Right lobe of liver (tissue), 6 donors: ENCODE measurements at regions not wholly inside any gene's neighbourhood (a gene's known extent, or its start where the extent isn't known, plus 50 kb on each side); places are given as distances from the start of the nearest gene placed in this dataset.
"Not testable (repeated sequence)": the region's sequence is repeated elsewhere in the genome, so short reads cannot be mapped to it uniquely, and the experiment has no call there.

ENCODE experiments used
- ATAC-seq, 4 donors: fragments of 200-7000 bp; cut with Tn5 transposase; one replicate each; pipeline ENCODE4 v1.9.1; 2020; ENCODE audit warnings: mild to moderate bottlenecking in 4 of 4, moderate library complexity in 4 of 4
- DNase-seq, 3 donors: peaks; one replicate each; pipeline ENCODE4 v3.0.0-alpha.2; 2020
- H3K27ac ChIP-seq, 3 donors: fragments of 200-600 bp; one replicate each; pipeline ENCODE4 v1.8.0; 2022
- H3K27me3 ChIP-seq, 2 donors: fragments of 200-600 bp; one replicate each; pipeline ENCODE4 v1.8.0; 2022
- H3K36me3 ChIP-seq, 4 donors: fragments of 200-600 bp; sonication (generic) in 1 of 4; one replicate each; pipeline versions ENCODE4 v1.5.1 to v1.8.0; 2017 to 2022; ENCODE audit warnings: control low read depth in 1 of 4
- H3K4me1 ChIP-seq, 4 donors: fragments of 200-600 bp; sonication (generic) in 1 of 4; one replicate each; pipeline versions ENCODE4 v1.5.1 to v1.8.0; 2017 to 2022; ENCODE audit warnings: control low read depth in 1 of 4
- H3K4me3 ChIP-seq, 3 donors: fragments of 200-600 bp; one replicate each; pipeline ENCODE4 v1.8.0; 2022
- H3K9me3 ChIP-seq, 4 donors: fragments of 200-600 bp; sonication (generic) in 1 of 4; one replicate each; pipeline versions ENCODE4 v1.5.1 to v1.8.0; 2017 to 2022; ENCODE audit warnings: control low read depth in 1 of 4
- POLR2A ChIP-seq: fragments of 450-650 bp; IDR thresholded peaks from one replicate; pipeline ENCODE4 v1.6.1; 2017; ENCODE audit warnings: antibody characterized with exemption, mild to moderate bottlenecking
- WGBS: methylation state at CpG from one replicate; pipeline ENCODE4 v1.1.6; 2018; ENCODE audit warnings: low coverage, low lambda C conversion rate; ENCODE audit not compliant: insufficient coverage; ENCODE audit errors: missing lambda C conversion rate; 5-methylcytosine and 5-hydroxymethylcytosine counted together
- intact Hi-C, 2 donors: fragments of 100-400 bp; cut with DNase I; formaldehyde crosslinking; loops; one replicate each; pipeline versions ENCODE4 v1.11.2 to v1.14.1; 2022
- TF ChIP-seq, protein P1 (sequence below), 4 donors: fragments of 200-600 bp in 3 of 4; fragments of 450-650 bp in 1 of 4; IDR thresholded peaks; one replicate each; pipeline versions ENCODE4 v1.5.1 to v1.8.0; 2016 to 2022; ENCODE audit warnings: antibody characterized with exemption in 4 of 4, mild to moderate bottlenecking in 2 of 4
- donor health status: DM: no; HTN: yes; CAD: no.
- donor health status: DM: no; HTN: no; CAD: no.
- donor health status: DM: no; HTN: no; CAD: no.
- donor health status: DM: no; HTN: yes; CAD: no.
- donor health status: DM: no; HTN: yes; CAD: no.

DNA sequence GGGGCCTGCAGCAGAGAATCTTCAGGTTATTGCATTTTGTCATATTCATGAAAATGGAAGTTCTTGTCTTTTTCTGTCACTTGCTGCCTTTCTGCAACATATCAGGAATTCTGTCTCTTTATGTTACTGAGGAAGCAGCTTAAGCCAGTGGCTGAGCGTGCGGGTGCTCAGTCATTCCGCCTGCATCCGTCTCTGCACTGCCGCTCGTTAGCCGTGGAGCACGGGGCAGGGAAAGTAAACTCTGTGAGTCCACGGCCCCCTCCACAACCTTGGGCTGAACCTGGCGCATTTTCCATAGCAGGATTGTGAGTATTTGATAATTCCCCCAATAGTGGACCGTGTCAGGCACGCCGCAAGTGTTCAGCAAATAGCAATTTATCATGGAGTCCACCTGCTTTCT lies 1007.7 kb downstream of the BRD1 start:
- Histone ChIP-seq H3K4me3 (no peak overlapping the region), H3K27me3 (no peaks in the 10 kb centered on the region), H3K4me1 (no peaks in the 10 kb centered on the region), H3K36me3 (no peaks in the 10 kb centered on the region), H3K9me3 (no peaks in the 10 kb centered on the region), H3K27ac (no peak overlapping the region)
- ATAC-seq (no peak), DNase-seq (peak in 1 of 3 donors; percentile 27)
- WGBS, result 48% methylated on average over 13 of the region's 13 CpGs
- TF ChIP-seq, protein P1, sequence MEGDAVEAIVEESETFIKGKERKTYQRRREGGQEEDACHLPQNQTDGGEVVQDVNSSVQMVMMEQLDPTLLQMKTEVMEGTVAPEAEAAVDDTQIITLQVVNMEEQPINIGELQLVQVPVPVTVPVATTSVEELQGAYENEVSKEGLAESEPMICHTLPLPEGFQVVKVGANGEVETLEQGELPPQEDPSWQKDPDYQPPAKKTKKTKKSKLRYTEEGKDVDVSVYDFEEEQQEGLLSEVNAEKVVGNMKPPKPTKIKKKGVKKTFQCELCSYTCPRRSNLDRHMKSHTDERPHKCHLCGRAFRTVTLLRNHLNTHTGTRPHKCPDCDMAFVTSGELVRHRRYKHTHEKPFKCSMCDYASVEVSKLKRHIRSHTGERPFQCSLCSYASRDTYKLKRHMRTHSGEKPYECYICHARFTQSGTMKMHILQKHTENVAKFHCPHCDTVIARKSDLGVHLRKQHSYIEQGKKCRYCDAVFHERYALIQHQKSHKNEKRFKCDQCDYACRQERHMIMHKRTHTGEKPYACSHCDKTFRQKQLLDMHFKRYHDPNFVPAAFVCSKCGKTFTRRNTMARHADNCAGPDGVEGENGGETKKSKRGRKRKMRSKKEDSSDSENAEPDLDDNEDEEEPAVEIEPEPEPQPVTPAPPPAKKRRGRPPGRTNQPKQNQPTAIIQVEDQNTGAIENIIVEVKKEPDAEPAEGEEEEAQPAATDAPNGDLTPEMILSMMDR (IDR thresholded peaks at IDR 0.05), result no peak
- no peak for TF ChIP-seq POLR2A
- intact Hi-C loops, result no loop called here

DNA sequence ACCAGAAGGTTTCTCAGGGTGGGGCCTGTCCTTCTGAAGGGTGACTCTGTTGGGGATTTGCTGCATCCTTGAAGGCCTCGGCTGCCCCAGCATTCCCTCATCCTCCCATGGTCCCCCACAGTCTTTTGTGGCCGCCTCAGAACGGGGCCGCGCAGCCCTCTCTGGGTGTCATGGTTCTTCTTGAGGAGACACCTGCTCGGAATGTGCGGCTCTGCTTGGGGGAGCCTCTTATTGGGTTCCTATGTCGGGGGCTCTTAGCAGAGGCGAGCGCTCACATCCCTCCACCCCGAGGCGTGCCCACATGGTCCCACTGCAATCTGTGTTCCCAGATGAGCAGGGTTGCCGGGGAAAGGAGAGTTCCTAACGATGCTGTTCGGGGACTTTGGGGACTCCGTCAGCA lies 1008.4 kb downstream of the BRD1 start:
- Histone ChIP-seq H3K27me3 (no peaks in the 10 kb centered on the region), H3K27ac (no peak overlapping the region), H3K4me3 (no peak overlapping the region), H3K36me3 (no peaks in the 10 kb centered on the region), H3K9me3 (no peaks in the 10 kb centered on the region), H3K4me1 (no peaks in the 10 kb centered on the region)
- peak in 1 of 3 donors; percentile 26 for DNase-seq
- TF ChIP-seq, protein P1 (IDR thresholded peaks at IDR 0.05), result no peak
- TF ChIP-seq POLR2A, result no peak
- 79% methylated on average over 9 of the region's 16 CpGs for WGBS
- intact Hi-C loops, result no loop called here
- ATAC-seq, result no peak

DNA sequence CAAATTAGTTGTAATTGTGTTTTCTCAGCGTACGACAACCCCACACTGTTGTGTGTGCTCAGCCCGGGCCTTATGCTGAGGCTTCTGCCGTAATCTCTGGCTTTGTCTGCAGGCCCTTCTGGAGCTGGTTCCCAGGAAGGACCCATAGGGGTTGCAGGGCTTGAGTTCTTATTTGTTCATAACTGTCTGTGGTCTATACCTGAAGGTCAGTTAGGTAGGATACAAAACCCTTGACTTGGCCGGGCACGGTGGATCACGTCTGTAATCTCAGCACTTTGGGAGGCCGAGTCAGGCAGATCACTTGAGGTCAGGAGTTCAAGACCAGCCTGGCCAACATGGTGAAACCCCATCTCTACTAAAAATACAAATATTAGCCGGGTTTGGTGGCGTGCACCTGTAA lies 1010.2 kb downstream of the BRD1 start:
- peak in 1 of 3 donors; percentile 11 for DNase-seq
- WGBS, result 67% methylated on average over 6 of the region's 10 CpGs
- H3K4me3 ChIP-seq, result not testable (repeated sequence)

DNA sequence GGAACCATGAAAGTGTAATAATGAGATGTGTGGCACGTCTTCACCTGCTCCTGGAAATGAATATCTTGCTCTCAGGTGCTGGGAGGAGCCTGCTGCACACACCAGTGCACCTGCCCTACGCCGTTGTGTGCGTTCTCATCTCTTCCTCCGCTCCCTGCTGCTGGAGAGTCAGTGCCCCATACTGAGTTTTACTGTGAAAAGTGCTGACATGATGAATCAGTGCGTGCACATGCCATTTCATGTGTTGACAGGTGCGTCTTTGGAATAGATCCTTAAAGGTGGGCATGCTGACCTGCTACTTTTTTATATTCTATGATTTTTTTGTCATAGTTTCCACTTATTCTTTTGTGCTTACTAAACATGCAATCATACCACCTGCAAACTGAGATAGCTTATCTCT lies 1015.8 kb downstream of the BRD1 start:
- ATAC-seq, result no peak
- H3K27me3 ChIP-seq, result no peaks in the 10 kb centered on the region
- WGBS, result 64% methylated on average over 7 of the region's 7 CpGs
- no peaks in the 10 kb centered on the region for H3K36me3 ChIP-seq
- H3K4me1 ChIP-seq, result no peaks in the 10 kb centered on the region
- no peaks in the 10 kb centered on the region for H3K9me3 ChIP-seq
- no peak for DNase-seq
- intact Hi-C loops, result no loop called here
- TF ChIP-seq, protein P1 (IDR thresholded peaks at IDR 0.05), result no peak
- no peak for TF ChIP-seq POLR2A
- H3K4me3 ChIP-seq, result no peak overlapping the region
- H3K27ac ChIP-seq, result no peak overlapping the region

More for the DNA sequence above, 1010.2 kb downstream of the BRD1 start:
- intact Hi-C loops, H3K4me1 ChIP-seq, H3K27me3 ChIP-seq, H3K36me3 ChIP-seq, ATAC-seq, H3K27ac ChIP-seq, H3K9me3 ChIP-seq: not testable (repeated sequence)

DNA sequence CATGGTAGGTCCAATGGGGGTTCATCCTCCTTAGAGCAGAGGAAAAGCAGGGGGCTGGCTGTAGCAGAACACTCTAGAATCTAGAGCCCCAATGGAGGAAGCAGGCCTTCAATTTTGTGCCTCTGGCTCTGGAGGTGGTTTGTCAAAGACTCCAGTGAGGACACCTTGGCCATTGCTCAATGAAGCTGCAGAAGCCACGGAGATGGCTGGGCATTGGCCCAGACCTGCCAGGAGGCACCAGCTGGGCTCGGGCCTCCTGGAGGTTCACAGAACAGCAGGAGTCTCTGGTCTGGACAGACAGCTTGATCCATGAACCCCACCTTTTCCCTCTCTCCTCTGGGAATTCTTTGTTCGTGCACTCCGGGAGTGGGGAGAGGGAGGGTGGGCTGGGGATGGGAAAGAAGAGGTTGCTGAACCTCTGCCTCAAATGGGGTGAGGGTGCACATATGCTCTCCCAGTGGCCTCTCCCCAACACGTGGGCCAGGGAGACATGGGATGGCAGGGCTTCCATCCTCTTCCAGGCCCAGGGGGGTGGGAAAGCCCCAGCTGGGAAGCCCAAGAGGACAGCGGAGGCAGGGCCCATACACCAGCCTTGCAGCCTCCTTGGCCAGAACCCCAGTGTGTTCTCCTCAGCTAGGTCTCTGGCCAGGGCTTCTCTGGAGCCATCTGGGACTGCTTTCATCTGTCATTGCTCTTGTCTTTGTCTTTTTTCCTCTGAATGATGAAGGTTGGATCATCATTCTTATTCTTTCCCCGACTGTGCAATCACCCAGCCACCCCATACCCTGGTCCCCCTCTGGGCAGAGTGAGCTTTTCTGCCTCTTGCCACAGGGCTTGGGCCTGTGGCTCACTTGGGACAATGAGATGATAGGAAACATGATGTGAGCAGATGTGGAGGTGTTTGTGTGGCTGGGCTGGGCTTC lies 1019.4 kb downstream of the BRD1 start:
- intact Hi-C loops, result no loop called here
- ATAC-seq (no peak), DNase-seq (no peak)
- TF ChIP-seq, protein P1 (IDR thresholded peaks at IDR 0.05), result no peak
- no peak for TF ChIP-seq POLR2A
- no peaks in the 10 kb centered on the region for H3K9me3 ChIP-seq
- H3K36me3 ChIP-seq, result no peaks in the 10 kb centered on the region
- no peaks in the 10 kb centered on the region for H3K4me1 ChIP-seq
- H3K27me3 ChIP-seq, result no peaks in the 10 kb centered on the region
- 56% methylated on average over 4 of the region's 7 CpGs for WGBS
- no peak overlapping the region for H3K4me3 ChIP-seq
- no peak overlapping the region for H3K27ac ChIP-seq
